CD14-positive monocyte (primary cell): ENCODE measurements at regions not wholly inside any gene's neighbourhood (a gene's known extent, or its start where the extent isn't known, plus 50 kb on each side); places are given as distances from the start of the nearest gene placed in this dataset.
A peak's percentile ranks its signal among the peaks of the same experiment; 100 is the strongest.
"Not testable (repeated sequence)": the region's sequence is repeated elsewhere in the genome, so short reads cannot be mapped to it uniquely, and the experiment has no call there.

Experiments used
- DNase-seq, 3 donors: peaks; one replicate each; pipeline ENCODE4 v3.0.0-alpha.2; 2011 to 2022
- H2AFZ ChIP-seq: 2 replicates; pipeline ENCODE4 v1.6.0; 2012; ENCODE audit warnings: mild to moderate bottlenecking, low read depth, low read length, inconsistent platforms; ENCODE audit not compliant: insufficient read depth, poor library complexity, severe bottlenecking
- H3K27ac ChIP-seq, 2 donors: 1 replicate in 1 of 2; 2 replicates in 1 of 2; pipeline ENCODE4 v1.5.1; 2012 to 2013; ENCODE audit warnings: low read length in 2 of 2, control low read depth in 1 of 2, inconsistent platforms in 1 of 2, low read depth in 1 of 2, mild to moderate bottlenecking in 1 of 2
- H3K27me3 ChIP-seq, 2 donors: one replicate each; pipeline versions ENCODE4 v1.6.0 to v1.6.1; 2011 to 2013; ENCODE audit warnings: low read length in 2 of 2; ENCODE audit not compliant: control insufficient read depth in 2 of 2, insufficient read depth in 2 of 2
- H3K36me3 ChIP-seq, 2 donors: replicated peaks in 1 of 2; 1 replicate in 1 of 2; 2 replicates in 1 of 2; pipeline versions ENCODE4 v1.5.1 to v1.6.1; 2012 to 2013; ENCODE audit warnings: low read length in 2 of 2, control low read depth in 1 of 2, inconsistent platforms in 1 of 2, mild to moderate bottlenecking in 1 of 2; ENCODE audit not compliant: insufficient read depth in 2 of 2, control insufficient read depth in 1 of 2
- H3K4me1 ChIP-seq, 2 donors: 1 replicate in 1 of 2; 2 replicates in 1 of 2; pipeline versions ENCODE4 v1.5.1 to v1.6.1; 2012 to 2013; ENCODE audit warnings: low read length in 2 of 2, control low read depth in 1 of 2, inconsistent platforms in 1 of 2, mild to moderate bottlenecking in 1 of 2, moderate library complexity in 1 of 2; ENCODE audit not compliant: insufficient read depth in 2 of 2, control insufficient read depth in 1 of 2
- H3K4me2 ChIP-seq: replicated peaks from 2 replicates; pipeline ENCODE3; 2012; ENCODE audit warnings: low read length, moderate library complexity, mild to moderate bottlenecking; ENCODE audit not compliant: poor library complexity, severe bottlenecking; ENCODE audit errors: extremely low read depth
- H3K4me3 ChIP-seq, 3 experiments: fragments of 200-600 bp in 1 of 3; sonication (generic) in 1 of 3; replicated peaks in 1 of 3; 1 replicate in 2 of 3; 2 replicates in 1 of 3; pipeline ENCODE4 v1.5.1; 2011 to 2013; ENCODE audit warnings: low read length in 3 of 3, mild to moderate bottlenecking in 3 of 3, control low read depth in 2 of 3, low read depth in 2 of 3, inconsistent platforms in 1 of 3, moderate library complexity in 1 of 3
- H3K79me2 ChIP-seq: 2 replicates; pipeline ENCODE4 v1.6.0; 2012; ENCODE audit warnings: mild to moderate bottlenecking, control low read depth, inconsistent platforms, low read length, moderate library complexity; ENCODE audit not compliant: insufficient read depth
- H3K9ac ChIP-seq: 2 replicates; pipeline ENCODE4 v1.6.0; 2017; ENCODE audit warnings: low read length, mild to moderate bottlenecking; ENCODE audit not compliant: insufficient read depth, poor library complexity, severe bottlenecking
- H3K9me3 ChIP-seq, 2 donors: replicated peaks in 1 of 2; 1 replicate in 1 of 2; 2 replicates in 1 of 2; pipeline versions ENCODE4 v1.5.1 to v1.6.1; 2012 to 2013; ENCODE audit warnings: low read length in 2 of 2, control low read depth in 1 of 2; ENCODE audit not compliant: control insufficient read depth in 1 of 2, insufficient read depth in 1 of 2
- H4K20me1 ChIP-seq: 2 replicates; pipeline ENCODE4 v1.6.0; 2012; ENCODE audit warnings: mild to moderate bottlenecking, low read length, control low read depth, moderate library complexity; ENCODE audit not compliant: insufficient read depth
- H3K27ac Mint-ChIP-seq, 7 donors: one replicate each; pipeline ENCODE4 v1.8.0; 2020; ENCODE audit warnings: mild to moderate bottlenecking in 7 of 7, mixed read lengths in 7 of 7, moderate library complexity in 6 of 7, inconsistent platforms in 2 of 7
- H3K27me3 Mint-ChIP-seq, 3 donors: one replicate each; pipeline ENCODE4 v1.8.0; 2021 to 2022; ENCODE audit warnings: low read depth in 3 of 3, mild to moderate bottlenecking in 3 of 3, mixed read lengths in 3 of 3, moderate library complexity in 3 of 3, inconsistent platforms in 1 of 3
- H3K36me3 Mint-ChIP-seq, 2 donors: one replicate each; pipeline ENCODE4 v1.8.0; 2020; ENCODE audit warnings: mixed read lengths in 2 of 2, inconsistent platforms in 1 of 2, mild to moderate bottlenecking in 1 of 2
- H3K4me1 Mint-ChIP-seq: one replicate; pipeline ENCODE4 v1.8.0; 2020; ENCODE audit warnings: mild to moderate bottlenecking, mixed read lengths
- H3K4me3 Mint-ChIP-seq, 2 donors: one replicate each; pipeline ENCODE4 v1.8.0; 2020; ENCODE audit warnings: mild to moderate bottlenecking in 2 of 2, mixed read lengths in 2 of 2, moderate library complexity in 1 of 2
- H3K9me3 Mint-ChIP-seq, 7 donors: one replicate each; pipeline ENCODE4 v1.8.0; 2020 to 2022; ENCODE audit warnings: mixed read lengths in 7 of 7, mild to moderate bottlenecking in 6 of 7, moderate library complexity in 6 of 7, inconsistent platforms in 2 of 7
- WGBS: methylation state at CpG from one replicate; pipeline ENCODE4 v1.1.5; 2013; ENCODE audit warnings: missing lambda C conversion rate; ENCODE audit not compliant: insufficient coverage; 5-methylcytosine and 5-hydroxymethylcytosine counted together
- intact Hi-C, 2 donors: fragments of 100-400 bp; cut with micrococcal nuclease; formaldehyde crosslinking; loops; one replicate each; pipeline versions ENCODE4 v1.15.0 to v1.15.1; 2023
- TF ChIP-seq, protein P1 (sequence below): fragments of 200-600 bp; IDR thresholded peaks from one replicate; pipeline ENCODE4 v1.8.0; 2022; ENCODE audit warnings: antibody characterized with exemption, mild to moderate bottlenecking

DNA sequence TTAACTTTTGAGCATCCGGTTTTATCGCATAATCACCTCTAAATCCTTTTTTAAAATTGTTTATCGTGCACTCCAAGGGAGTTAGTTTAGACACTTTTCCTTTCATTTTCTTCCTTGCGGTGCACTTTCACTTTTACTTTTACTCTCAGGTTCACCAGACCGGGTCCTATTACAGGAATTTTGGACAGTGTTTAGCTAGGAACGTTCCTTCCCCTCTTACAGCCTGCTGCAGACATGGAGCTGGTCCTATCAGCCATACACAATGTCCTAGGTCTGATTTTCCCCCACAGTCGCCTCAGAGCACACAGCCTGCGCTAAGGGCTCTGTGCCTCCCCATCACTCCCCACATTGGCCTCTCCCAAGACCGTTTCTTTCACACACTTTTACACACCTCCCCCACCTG is 103.9 kb downstream of the ALG10 start:
- peaks cover 0 to 3% (median 0%) of the 10 kb centered on the region in 7 donors for H3K9me3 Mint-ChIP-seq
- TF ChIP-seq, protein P1, sequence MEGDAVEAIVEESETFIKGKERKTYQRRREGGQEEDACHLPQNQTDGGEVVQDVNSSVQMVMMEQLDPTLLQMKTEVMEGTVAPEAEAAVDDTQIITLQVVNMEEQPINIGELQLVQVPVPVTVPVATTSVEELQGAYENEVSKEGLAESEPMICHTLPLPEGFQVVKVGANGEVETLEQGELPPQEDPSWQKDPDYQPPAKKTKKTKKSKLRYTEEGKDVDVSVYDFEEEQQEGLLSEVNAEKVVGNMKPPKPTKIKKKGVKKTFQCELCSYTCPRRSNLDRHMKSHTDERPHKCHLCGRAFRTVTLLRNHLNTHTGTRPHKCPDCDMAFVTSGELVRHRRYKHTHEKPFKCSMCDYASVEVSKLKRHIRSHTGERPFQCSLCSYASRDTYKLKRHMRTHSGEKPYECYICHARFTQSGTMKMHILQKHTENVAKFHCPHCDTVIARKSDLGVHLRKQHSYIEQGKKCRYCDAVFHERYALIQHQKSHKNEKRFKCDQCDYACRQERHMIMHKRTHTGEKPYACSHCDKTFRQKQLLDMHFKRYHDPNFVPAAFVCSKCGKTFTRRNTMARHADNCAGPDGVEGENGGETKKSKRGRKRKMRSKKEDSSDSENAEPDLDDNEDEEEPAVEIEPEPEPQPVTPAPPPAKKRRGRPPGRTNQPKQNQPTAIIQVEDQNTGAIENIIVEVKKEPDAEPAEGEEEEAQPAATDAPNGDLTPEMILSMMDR = no peak
- no peaks in the 10 kb centered on the region for H3K79me2 ChIP-seq
- H3K36me3 Mint-ChIP-seq = no peaks in the 10 kb centered on the region
- H2AFZ ChIP-seq = peak overlapping the region; percentile 73
- peaks cover 14% of the 10 kb centered on the region for H3K4me1 Mint-ChIP-seq
- H3K4me3 Mint-ChIP-seq = peak overlapping the region; percentile 72 to 87
- peak overlapping the region in 5 of 7 donors; percentile 8 to 80 (median 52) for H3K27ac Mint-ChIP-seq
- no peaks in the 10 kb centered on the region for H3K27me3 ChIP-seq
- H3K4me3 ChIP-seq = peak overlapping the region; percentile 43 to 67 (median 64)
- DNase-seq = peak in 1 of 3 donors; percentile 15
- peak overlapping the region; percentile 2 for H3K9ac ChIP-seq
- 54% methylated on average over 8 of the region's 9 CpGs for WGBS
- peak overlapping the region; percentile 46 for H3K4me2 ChIP-seq
- no peaks in the 10 kb centered on the region for H3K9me3 ChIP-seq
- H3K27me3 Mint-ChIP-seq = peaks cover 0 to 2% (median 2%) of the 10 kb centered on the region in 3 donors
- H3K36me3 ChIP-seq = no peaks in the 10 kb centered on the region
- H3K27ac ChIP-seq = peak overlapping the region in 1 of 2 donors; percentile 69
- H3K4me1 ChIP-seq = peaks cover 8 to 9% of the 10 kb centered on the region in 2 donors
- intact Hi-C loops = loop anchor here in 1 of 2 donors (10.0 kb wide), 1 partner anchor 89 kb away; no protein-coding TSS in a partner anchor
- no peaks in the 10 kb centered on the region for H4K20me1 ChIP-seq

DNA sequence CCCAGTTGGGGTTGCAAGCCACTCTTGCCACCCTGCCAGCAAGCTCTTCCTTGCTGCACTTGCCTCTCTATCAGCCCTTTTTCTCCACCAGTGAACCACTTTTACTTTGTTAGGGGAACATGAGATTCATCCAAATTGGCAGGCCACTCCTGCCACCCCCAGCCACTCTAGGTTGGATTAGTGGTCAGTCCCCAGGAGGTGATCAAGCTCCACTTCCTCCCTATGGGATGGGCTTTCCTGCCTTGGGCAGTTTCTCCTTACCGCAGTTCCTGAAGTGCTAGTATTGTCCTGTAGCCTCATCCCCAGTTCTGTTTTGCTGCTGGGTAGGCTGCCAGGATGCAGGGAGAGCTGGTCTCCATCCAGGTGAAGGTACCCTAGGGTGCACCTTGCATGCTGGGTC is 104.5 kb downstream of the ALG10 start:
- Histone ChIP-seq H3K36me3 (no peaks in the 10 kb centered on the region), H3K27ac (no peak overlapping the region), H3K9ac (no peak overlapping the region), H3K4me1 (peaks cover 8 to 9% of the 10 kb centered on the region in 2 donors), H3K4me3 (no peak overlapping the region), H3K9me3 (no peaks in the 10 kb centered on the region), H4K20me1 (no peaks in the 10 kb centered on the region), H3K4me2 (no peak overlapping the region), H2AFZ (peak overlapping the region; percentile 73), H3K79me2 (no peaks in the 10 kb centered on the region), H3K27me3 (no peaks in the 10 kb centered on the region)
- intact Hi-C loops = loop anchor here in 1 of 2 donors (10.0 kb wide), 1 partner anchor 88 kb away; no protein-coding TSS in a partner anchor
- Mint-ChIP-seq H3K27me3 (peaks cover 0 to 2% (median 2%) of the 10 kb centered on the region in 3 donors), H3K9me3 (peaks cover 0 to 3% (median 0%) of the 10 kb centered on the region in 7 donors), H3K4me1 (peaks cover 14% of the 10 kb centered on the region), H3K27ac (peak overlapping the region in 4 of 7 donors; percentile 52 to 80 (median 69)), H3K4me3 (peak overlapping the region; percentile 72 to 87), H3K36me3 (no peaks in the 10 kb centered on the region)
- WGBS = 56% methylated on average over 1 of the region's 1 CpG
- TF ChIP-seq, protein P1 = no peak
- DNase-seq = no peak

DNA sequence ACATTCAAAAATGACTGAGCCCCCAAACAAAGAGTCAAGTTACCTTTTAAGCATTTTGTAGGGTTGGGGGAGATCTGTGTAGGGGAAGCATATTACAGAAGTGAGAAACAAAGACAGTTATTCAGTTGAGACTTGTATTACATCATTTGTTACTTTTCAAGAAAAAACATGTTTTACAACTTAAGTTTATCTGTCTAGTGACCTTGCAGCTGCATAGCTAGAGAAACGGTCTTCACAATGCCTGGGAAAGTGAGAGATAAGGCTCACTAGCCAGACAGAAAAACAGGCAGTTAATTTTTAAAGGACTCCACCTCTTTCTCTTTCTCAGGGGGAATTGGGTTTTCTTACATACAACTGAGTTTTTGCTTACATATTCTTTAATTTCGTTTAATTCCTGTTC is 105.1 kb downstream of the ALG10 start:
- peaks cover 14% of the 10 kb centered on the region for H3K4me1 Mint-ChIP-seq
- DNase-seq = not testable (repeated sequence)

More for the DNA sequence above, 105.1 kb downstream of the ALG10 start:
- H3K4me3 ChIP-seq, H3K27ac Mint-ChIP-seq, H3K4me1 ChIP-seq, H3K36me3 ChIP-seq, H3K9me3 ChIP-seq, H3K4me2 ChIP-seq, H4K20me1 ChIP-seq, H3K36me3 Mint-ChIP-seq, H3K79me2 ChIP-seq, H3K27me3 Mint-ChIP-seq, H3K4me3 Mint-ChIP-seq, H3K9ac ChIP-seq, H3K27me3 ChIP-seq, H3K27ac ChIP-seq, H3K9me3 Mint-ChIP-seq: not testable (repeated sequence)
- peak overlapping the region; percentile 73 for H2AFZ ChIP-seq
- intact Hi-C loops = loop anchor here in 1 of 2 donors (10.0 kb wide), 1 partner anchor 87 kb away; no protein-coding TSS in a partner anchor
- 0% methylated on average over 1 of the region's 2 CpGs for WGBS
